A549 (cell line): ENCODE measurements at regions not wholly inside any gene's neighbourhood (a gene's known extent, or its start where the extent isn't known, plus 50 kb on each side); places are given as distances from the start of the nearest gene placed in this dataset.
"Not testable (repeated sequence)": the region's sequence is repeated elsewhere in the genome, so short reads cannot be mapped to it uniquely, and the experiment has no call there.

Source experiments
- ATAC-seq, 2 experiments: fragments of 200-7000 bp in 1 of 2; fragments of >200 bp in 1 of 2; cut with Nextera tagmentation in 1 of 2; cut with Tn5 transposase in 1 of 2; 3 replicates each; pipeline versions ENCODE4 v1.8.0 to v1.9.1; 2018 to 2020; ENCODE audit warnings: mild to moderate bottlenecking in 1 of 2, moderate library complexity in 1 of 2
- CTCF ChIA-PET: fragments of 300-600 bp; sonication (Branson Sonifier 250); formaldehyde crosslinking; extraction: SDS; loops from one replicate; lab custom pipeline; 2021; ENCODE audit warnings: antibody characterized with exemption, inconsistent platforms; lab: Yijun Ruan, JAX
- POLR2A ChIA-PET: fragments of 350-600 bp; formaldehyde crosslinking; extraction: SDS; loops from one replicate; lab custom pipeline; 2021; ENCODE audit warnings: antibody characterized with exemption, inconsistent platforms; lab: Yijun Ruan, JAX
- DNase-seq, 2 experiments: peaks; one replicate each; pipeline versions ENCODE4 v3.0.0 to v3.0.0-alpha.2; 2011 to 2016; ENCODE audit warnings: low read depth in 1 of 2, low spot score in 1 of 2
- FAIRE-seq: peaks from 2 replicates; lab custom pipeline; 2011; peaks lifted over from hg19 to GRCh38; lab: Jason Lieb, UNC
- H3K27ac ChIP-seq, 2 experiments: fragments of >200 bp; sonication (Bioruptor Twin); formaldehyde crosslinking; 3 replicates each; pipeline ENCODE4 v1.5.1; 2016 to 2017
- H3K4me1 ChIP-seq: fragments of >200 bp; sonication (Bioruptor Twin); formaldehyde crosslinking; 3 replicates; pipeline ENCODE4 v1.6.1; 2016
- H3K4me2 ChIP-seq: fragments of >200 bp; sonication (Bioruptor Twin); formaldehyde crosslinking; 3 replicates; pipeline ENCODE4 v1.6.1; 2016
- H3K4me3 ChIP-seq: fragments of >200 bp; sonication (Bioruptor Twin); formaldehyde crosslinking; 3 replicates; pipeline ENCODE4 v1.5.1; 2016
- H3K9me3 ChIP-seq: fragments of >200 bp; sonication (Bioruptor Twin); formaldehyde crosslinking; 3 replicates; pipeline ENCODE4 v1.6.1; 2016
- CBX2 ChIP-seq: fragments of 200-600 bp; sonication (generic); IDR thresholded peaks from 2 replicates; pipeline ENCODE4 v1.6.1; 2016; ENCODE audit warnings: low read depth, mild to moderate bottlenecking, borderline replicate concordance
- CHD2 ChIP-seq: fragments of 150-350 bp; IDR thresholded peaks from 2 replicates; pipeline ENCODE4 v1.6.1; 2014; ENCODE audit warnings: low read length; ENCODE audit not compliant: partially characterized antibody
- EHF ChIP-seq: fragments of 250-450 bp; sonication (Bioruptor Pico); IDR thresholded peaks from 2 replicates; pipeline ENCODE4 v1.5.0; 2020; ENCODE audit warnings: mild to moderate bottlenecking
- FOSB ChIP-seq: fragments of 250-450 bp; sonication (Bioruptor Pico); IDR thresholded peaks from 2 replicates; pipeline ENCODE4 v1.5.0; 2020; ENCODE audit warnings: mild to moderate bottlenecking, moderate library complexity
- FOXS1 ChIP-seq: fragments of 250-450 bp; sonication (Bioruptor Pico); IDR thresholded peaks from 2 replicates; pipeline ENCODE4 v1.5.0; 2020; ENCODE audit warnings: mild to moderate bottlenecking, moderate library complexity
- GATA3 ChIP-seq: IDR thresholded peaks from 2 replicates; pipeline ENCODE4 v1.6.1; 2012; ENCODE audit warnings: borderline replicate concordance
- HDAC2 ChIP-seq: fragments of 200-600 bp; sonication (generic); IDR thresholded peaks from 2 replicates; pipeline ENCODE4 v1.6.1; 2016
- HEYL ChIP-seq: fragments of 250-450 bp; sonication (Bioruptor Pico); IDR thresholded peaks from 2 replicates; pipeline ENCODE4 v1.8.0; 2021; ENCODE audit warnings: mild to moderate bottlenecking, moderate library complexity
- HOXB5 ChIP-seq: fragments of 250-450 bp; sonication (Bioruptor Pico); IDR thresholded peaks from 2 replicates; pipeline ENCODE4 v1.5.0; 2020; ENCODE audit warnings: mild to moderate bottlenecking, moderate library complexity
- JUN ChIP-seq, 2 experiments: fragments of >200 bp; sonication (Bioruptor Twin); formaldehyde crosslinking; IDR thresholded peaks; 2 replicates in 1 of 2; 3 replicates in 1 of 2; pipeline ENCODE4 v1.6.1; 2016 to 2017
- JUNB ChIP-seq: fragments of >200 bp; sonication (Bioruptor Twin); formaldehyde crosslinking; IDR thresholded peaks from 2 replicates; pipeline ENCODE4 v1.6.1; 2016
- KDM1A ChIP-seq: fragments of 200-600 bp; sonication (generic); IDR thresholded peaks from 2 replicates; pipeline ENCODE4 v1.6.1; 2016; ENCODE audit warnings: low read depth, mild to moderate bottlenecking
- NPAS2 ChIP-seq: fragments of 250-450 bp; sonication (Bioruptor Pico); IDR thresholded peaks from 2 replicates; pipeline ENCODE4 v1.8.0; 2022; ENCODE audit warnings: mild to moderate bottlenecking, moderate library complexity, borderline replicate concordance
- NR3C1 ChIP-seq: fragments of >200 bp; sonication (Bioruptor Twin); formaldehyde crosslinking; IDR thresholded peaks from 3 replicates; pipeline ENCODE4 v1.6.1; 2017
- POLR2A ChIP-seq: IDR thresholded peaks from 2 replicates; pipeline ENCODE4 v1.6.1; 2012; ENCODE audit warnings: mild to moderate bottlenecking, low read length
- RARB ChIP-seq: fragments of 250-450 bp; sonication (Bioruptor Pico); IDR thresholded peaks from 2 replicates; pipeline ENCODE4 v1.8.0; 2021; ENCODE audit warnings: mild to moderate bottlenecking, moderate library complexity
- RNF2 ChIP-seq: fragments of 200-600 bp; sonication (generic); IDR thresholded peaks from 2 replicates; pipeline ENCODE4 v1.6.1; 2016; ENCODE audit warnings: low read depth, mild to moderate bottlenecking, antibody characterized with exemption, moderate library complexity, borderline replicate concordance
- SMC3 ChIP-seq: fragments of >200 bp; sonication (Bioruptor Twin); formaldehyde crosslinking; IDR thresholded peaks from 3 replicates; pipeline ENCODE4 v1.6.1; 2018; ENCODE audit warnings: inconsistent platforms
- SREBF2 ChIP-seq: fragments of 450-650 bp; IDR thresholded peaks from 2 replicates; pipeline ENCODE4 v1.6.1; 2014; ENCODE audit warnings: mild to moderate bottlenecking, moderate library complexity
- TP53 ChIP-seq: fragments of 250-450 bp; sonication (Bioruptor Pico); IDR thresholded peaks from 2 replicates; pipeline ENCODE4 v1.5.0; 2021; ENCODE audit warnings: mild to moderate bottlenecking, moderate library complexity
- ZNF302 ChIP-seq: fragments of 250-450 bp; sonication (Bioruptor Pico); IDR thresholded peaks from 2 replicates; pipeline ENCODE4 v1.9.0; 2021; ENCODE audit warnings: inconsistent platforms, mild to moderate bottlenecking, moderate library complexity
- WGBS: methylation state at CpG from one replicate; pipeline ENCODE4 v1.1.6; 2017; ENCODE audit errors: missing lambda C conversion rate; 5-methylcytosine and 5-hydroxymethylcytosine counted together
- TF ChIP-seq, protein P1 (sequence below): IDR thresholded peaks from 2 replicates; pipeline ENCODE4 v1.6.1; 2012; ENCODE audit warnings: low read depth, borderline replicate concordance
- TF ChIP-seq, protein P2 (sequence below): fragments of 200-600 bp; sonication (generic); IDR thresholded peaks from 2 replicates; pipeline ENCODE4 v1.6.1; 2016; ENCODE audit warnings: antibody characterized with exemption, mild to moderate bottlenecking, moderate library complexity
- TF ChIP-seq, protein P3 (sequence below): IDR thresholded peaks from 2 replicates; pipeline ENCODE4 v1.6.1; 2012

DNA sequence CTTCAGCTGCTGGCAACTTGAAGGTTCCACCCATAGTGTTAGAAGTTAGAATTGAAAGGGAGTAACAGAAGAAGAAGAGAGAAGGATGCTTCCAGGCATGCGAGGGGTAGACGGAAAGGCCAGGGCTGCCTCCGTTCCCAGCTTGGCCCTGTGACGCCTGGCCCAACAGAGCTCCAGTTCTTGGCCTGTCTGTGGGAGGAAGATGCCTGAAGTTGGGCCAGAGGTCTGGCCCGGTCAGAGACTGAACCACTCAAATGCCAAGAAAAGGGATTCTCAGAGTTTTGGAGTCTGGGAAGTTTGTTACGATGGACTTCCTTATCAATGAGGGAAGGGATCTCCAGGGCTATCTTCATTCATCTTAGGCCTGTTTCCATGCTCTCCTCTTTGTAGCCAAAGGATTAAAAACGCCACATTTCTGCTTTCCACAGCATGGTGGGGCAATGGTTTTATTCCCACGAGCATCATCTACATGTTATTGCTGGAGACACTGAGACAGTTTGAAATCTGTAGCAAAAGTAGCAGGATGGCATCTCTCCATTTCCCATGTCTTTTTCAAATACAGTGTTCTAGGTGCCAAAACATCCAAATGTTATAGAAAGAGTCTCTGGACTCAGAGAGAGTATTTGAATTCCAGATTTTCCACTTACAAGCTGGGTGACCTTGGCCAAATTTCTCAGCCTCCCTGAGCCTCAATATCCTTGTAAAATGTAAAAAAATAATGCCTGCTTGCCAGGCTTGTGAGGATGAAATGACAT, 65.4 kb upstream of the ANKRD55 start:
- no peak overlapping the region for H3K4me3 ChIP-seq
- DNase-seq, result no peak
- ATAC-seq, result no peak
- H3K27ac ChIP-seq, result no peak overlapping the region
- TF ChIP-seq RNF2, result no peak
- no peak for TF ChIP-seq ZNF302
- TF ChIP-seq CBX2, result no peak
- no peak for TF ChIP-seq EHF (CRISPR knock-in tag)
- no peak for TF ChIP-seq POLR2A
- no peak for TF ChIP-seq NPAS2 (CRISPR knock-in tag)
- TF ChIP-seq TP53 (CRISPR knock-in tag), result no peak
- TF ChIP-seq JUNB, result no peak
- TF ChIP-seq KDM1A, result no peak
- TF ChIP-seq SMC3, result no peak
- TF ChIP-seq, protein P1, sequence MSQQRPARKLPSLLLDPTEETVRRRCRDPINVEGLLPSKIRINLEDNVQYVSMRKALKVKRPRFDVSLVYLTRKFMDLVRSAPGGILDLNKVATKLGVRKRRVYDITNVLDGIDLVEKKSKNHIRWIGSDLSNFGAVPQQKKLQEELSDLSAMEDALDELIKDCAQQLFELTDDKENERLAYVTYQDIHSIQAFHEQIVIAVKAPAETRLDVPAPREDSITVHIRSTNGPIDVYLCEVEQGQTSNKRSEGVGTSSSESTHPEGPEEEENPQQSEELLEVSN, result no peak
- TF ChIP-seq NR3C1, result no peak
- peaks cover 10% of the 10 kb centered on the region; the same call in 2 of the 3 replicates for H3K4me1 ChIP-seq
- 81% methylated on average over 8 of the region's 8 CpGs for WGBS
- no peak overlapping the region for H3K4me2 ChIP-seq
- H3K9me3 ChIP-seq, result peaks cover 4% of the 10 kb centered on the region; the same call in 1 of the 3 replicates
- CTCF ChIA-PET, result interaction anchor here (1.9 to 2.1 kb wide), 2 partner anchors 10 to 540 kb away, joined by 4 to 6 read pairs; no protein-coding TSS in a partner anchor
- POLR2A ChIA-PET, result no interaction called here
- FAIRE-seq, result no peak

DNA sequence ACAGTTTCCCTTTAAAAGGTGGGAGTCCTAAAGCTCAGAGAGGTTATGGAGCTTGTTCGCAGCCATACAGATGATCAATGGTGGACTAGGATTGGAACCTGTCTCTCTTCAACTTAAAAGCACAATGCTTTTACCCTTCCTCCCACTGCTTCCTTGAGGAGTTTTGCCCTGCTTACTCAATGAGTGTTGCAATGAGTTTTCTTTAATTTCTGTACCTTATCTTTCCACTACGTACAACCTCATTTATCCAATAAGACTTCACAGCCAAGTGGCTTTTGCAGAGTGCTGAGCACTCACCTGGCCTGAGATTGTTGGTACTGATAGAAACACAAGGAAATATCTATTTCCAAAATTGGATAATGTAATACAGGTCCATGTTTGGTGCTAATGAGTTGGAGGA, 64.7 kb upstream of the ANKRD55 start:
- Histone ChIP-seq H3K4me3 (no peak overlapping the region), H3K9me3 (peaks cover 4% of the 10 kb centered on the region; the same call in 1 of the 3 replicates), H3K4me2 (no peak overlapping the region), H3K27ac (no peak overlapping the region), H3K4me1 (peaks cover 10% of the 10 kb centered on the region; the same call in 2 of the 3 replicates)
- ATAC-seq (no peak), DNase-seq (no peak), FAIRE-seq (no peak)
- TF ChIP-seq, protein P2, sequence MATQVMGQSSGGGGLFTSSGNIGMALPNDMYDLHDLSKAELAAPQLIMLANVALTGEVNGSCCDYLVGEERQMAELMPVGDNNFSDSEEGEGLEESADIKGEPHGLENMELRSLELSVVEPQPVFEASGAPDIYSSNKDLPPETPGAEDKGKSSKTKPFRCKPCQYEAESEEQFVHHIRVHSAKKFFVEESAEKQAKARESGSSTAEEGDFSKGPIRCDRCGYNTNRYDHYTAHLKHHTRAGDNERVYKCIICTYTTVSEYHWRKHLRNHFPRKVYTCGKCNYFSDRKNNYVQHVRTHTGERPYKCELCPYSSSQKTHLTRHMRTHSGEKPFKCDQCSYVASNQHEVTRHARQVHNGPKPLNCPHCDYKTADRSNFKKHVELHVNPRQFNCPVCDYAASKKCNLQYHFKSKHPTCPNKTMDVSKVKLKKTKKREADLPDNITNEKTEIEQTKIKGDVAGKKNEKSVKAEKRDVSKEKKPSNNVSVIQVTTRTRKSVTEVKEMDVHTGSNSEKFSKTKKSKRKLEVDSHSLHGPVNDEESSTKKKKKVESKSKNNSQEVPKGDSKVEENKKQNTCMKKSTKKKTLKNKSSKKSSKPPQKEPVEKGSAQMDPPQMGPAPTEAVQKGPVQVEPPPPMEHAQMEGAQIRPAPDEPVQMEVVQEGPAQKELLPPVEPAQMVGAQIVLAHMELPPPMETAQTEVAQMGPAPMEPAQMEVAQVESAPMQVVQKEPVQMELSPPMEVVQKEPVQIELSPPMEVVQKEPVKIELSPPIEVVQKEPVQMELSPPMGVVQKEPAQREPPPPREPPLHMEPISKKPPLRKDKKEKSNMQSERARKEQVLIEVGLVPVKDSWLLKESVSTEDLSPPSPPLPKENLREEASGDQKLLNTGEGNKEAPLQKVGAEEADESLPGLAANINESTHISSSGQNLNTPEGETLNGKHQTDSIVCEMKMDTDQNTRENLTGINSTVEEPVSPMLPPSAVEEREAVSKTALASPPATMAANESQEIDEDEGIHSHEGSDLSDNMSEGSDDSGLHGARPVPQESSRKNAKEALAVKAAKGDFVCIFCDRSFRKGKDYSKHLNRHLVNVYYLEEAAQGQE, result no peak
- TF ChIP-seq RARB (CRISPR knock-in tag), result no peak
- no peak for TF ChIP-seq GATA3
- TF ChIP-seq NR3C1, result no peak
- TF ChIP-seq HEYL (CRISPR knock-in tag), result no peak
- no peak for TF ChIP-seq EHF (CRISPR knock-in tag)
- TF ChIP-seq FOSB (CRISPR knock-in tag), result no peak
- TF ChIP-seq SREBF2, result no peak
- no peak for TF ChIP-seq HDAC2
- TF ChIP-seq CHD2, result no peak
- no peak for TF ChIP-seq FOXS1
- TF ChIP-seq HOXB5, result no peak
- no peak for TF ChIP-seq SMC3
- TF ChIP-seq, protein P3, sequence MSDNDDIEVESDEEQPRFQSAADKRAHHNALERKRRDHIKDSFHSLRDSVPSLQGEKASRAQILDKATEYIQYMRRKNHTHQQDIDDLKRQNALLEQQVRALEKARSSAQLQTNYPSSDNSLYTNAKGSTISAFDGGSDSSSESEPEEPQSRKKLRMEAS, result no peak
- no peak for TF ChIP-seq ZNF302
- TF ChIP-seq JUN (IDR thresholded peaks at IDR 0.05), result no peak
- ChIA-PET CTCF (interaction anchor here (1.9 kb wide), 1 partner anchor 540 kb away, joined by 6 read pairs; no protein-coding TSS in a partner anchor), POLR2A (no interaction called here)
- 45% methylated on average over 2 of the region's 2 CpGs for WGBS

DNA sequence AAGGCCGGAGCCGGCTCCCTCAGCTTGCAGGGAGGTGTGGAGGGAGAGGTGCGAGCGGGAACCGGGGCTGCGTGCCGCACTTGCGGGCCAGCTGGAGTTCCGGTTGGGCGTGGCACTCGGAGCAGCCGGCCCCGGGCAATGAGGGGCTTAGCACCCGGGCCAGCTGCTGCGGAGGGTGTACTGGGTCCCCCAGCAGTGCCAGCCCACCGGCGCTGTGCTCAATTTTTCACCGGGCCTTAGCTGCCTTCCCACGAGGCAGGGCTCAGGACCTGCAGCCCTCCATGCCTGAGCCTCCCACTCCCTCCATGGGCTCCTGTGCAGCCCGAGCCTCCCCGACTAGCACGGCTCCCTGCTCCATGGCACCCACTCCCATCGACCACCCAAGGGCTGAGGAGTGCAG, 62.2 kb upstream of the ANKRD55 start:
- H3K4me1 ChIP-seq, POLR2A ChIA-PET, H3K4me2 ChIP-seq, FAIRE-seq, ATAC-seq, H3K4me3 ChIP-seq, CTCF ChIA-PET, DNase-seq, H3K9me3 ChIP-seq, H3K27ac ChIP-seq: not testable (repeated sequence)
- WGBS, result 100% methylated on average over 3 of the region's 23 CpGs
